CD4-positive, alpha-beta T cell treated with Interleukin-21 for 1 hour (primary cell): ENCODE measurements at regions not wholly inside any gene's neighbourhood (a gene's known extent, or its start where the extent isn't known, plus 50 kb on each side); places are given as distances from the start of the nearest gene placed in this dataset.

Experiments
- DNase-seq: peaks from one replicate; pipeline ENCODE4 v3.0.0-alpha.2; 2020

GRCh38 chr7:106165337-106165736, 53.2 kb upstream of the SYPL1 start:
- no peak for DNase-seq

- DNase-seq: no peak
Measured at GRCh38 chr7:106163257-106163656, 51.1 kb upstream of the SYPL1 start.
